HG03060 (cell line): ENCODE measurements at regions not wholly inside any gene's neighbourhood (a gene's known extent, or its start where the extent isn't known, plus 50 kb on each side); places are given as distances from the start of the nearest gene placed in this dataset.

Source experiments
- ATAC-seq: cut with Tn5 transposase; IDR thresholded peaks from one replicate; pipeline ENCODE4 v1.9.1; 2021; ENCODE audit warnings: low read depth, moderate number of reproducible peaks; ENCODE audit not compliant: unreplicated experiment

DNA sequence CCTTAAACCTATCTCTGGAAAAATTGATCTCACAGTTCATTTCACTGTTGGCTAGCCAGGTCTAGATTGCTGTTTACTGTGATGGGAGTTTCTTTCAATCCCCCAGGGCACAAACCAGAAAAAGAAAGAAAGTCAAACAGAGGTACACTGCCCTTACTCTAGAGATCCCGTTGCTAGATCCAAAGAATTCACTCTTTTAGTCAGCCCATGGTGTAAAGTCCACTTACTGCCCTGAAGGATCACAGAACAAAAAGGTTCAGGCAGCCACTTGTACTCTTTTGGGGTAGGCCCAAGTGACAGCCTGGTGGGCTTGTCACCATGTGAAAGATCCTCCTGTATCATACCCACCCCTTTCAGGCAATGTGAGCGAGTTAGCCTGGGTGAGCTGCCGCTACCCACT is 162.6 kb upstream of the CCDC179 start:
- no peak for ATAC-seq

DNA sequence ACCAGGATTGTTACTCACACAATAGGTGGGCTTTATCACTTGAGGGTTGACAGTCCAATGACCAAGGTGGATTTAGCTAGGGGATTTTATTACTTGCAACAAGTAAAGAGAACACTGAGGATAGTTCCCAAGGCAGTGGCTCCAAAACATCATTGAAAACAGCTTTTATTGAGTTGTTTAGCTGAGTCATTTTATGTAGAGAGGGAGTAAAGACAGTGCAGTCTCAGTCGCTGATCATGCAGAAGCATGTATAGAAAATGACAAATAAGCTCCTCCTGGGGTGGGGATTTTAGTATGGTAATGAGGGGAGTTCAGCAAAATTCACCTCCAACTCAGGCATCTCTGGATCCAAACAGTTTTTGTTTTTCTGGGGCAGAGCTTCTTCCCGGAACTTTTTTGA is 163.0 kb upstream of the CCDC179 start:
- ATAC-seq = no peak

DNA sequence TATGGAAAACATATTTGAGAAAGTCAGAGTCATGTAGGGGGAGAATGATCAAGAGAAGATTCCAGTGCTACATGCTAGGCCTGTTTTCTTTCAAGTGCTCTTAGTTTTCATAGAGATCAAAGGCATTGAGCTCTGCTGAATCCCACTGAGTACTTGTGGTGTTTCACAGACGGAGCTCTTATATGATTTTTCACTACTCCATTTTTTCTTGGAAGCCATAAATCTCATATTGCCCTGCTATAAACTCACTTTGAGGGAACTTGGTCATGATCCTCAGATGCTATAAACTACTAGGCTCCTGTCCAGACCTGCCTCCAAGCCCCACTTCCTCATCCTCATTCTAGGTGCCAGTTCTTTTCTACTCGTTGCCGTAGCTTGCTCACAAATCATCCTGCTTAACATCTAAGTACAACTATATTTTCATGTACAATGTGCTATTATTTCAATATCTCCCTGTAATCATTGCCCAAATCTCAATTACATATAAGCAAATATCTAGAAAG is 180.8 kb upstream of the CCDC179 start:
- no peak for ATAC-seq

DNA sequence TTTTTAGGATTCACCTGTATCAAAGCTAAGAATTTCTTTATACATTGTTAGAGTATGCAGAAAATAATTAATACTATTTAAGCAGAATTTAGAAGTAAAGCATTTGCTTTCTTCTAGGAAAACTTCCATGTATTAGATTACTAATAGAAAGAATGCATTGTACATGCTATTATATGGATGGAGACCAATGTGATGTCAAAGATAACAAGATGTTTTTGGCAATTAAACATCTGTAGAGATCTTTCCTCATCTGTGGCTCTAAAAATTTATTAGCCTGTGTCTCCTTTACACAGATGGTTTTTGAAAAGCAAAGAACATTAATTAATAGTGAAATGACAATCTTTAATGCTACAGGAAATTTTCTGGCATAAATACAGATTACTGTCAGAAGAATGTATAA is 198.4 kb upstream of the CCDC179 start:
- no peak for ATAC-seq

DNA sequence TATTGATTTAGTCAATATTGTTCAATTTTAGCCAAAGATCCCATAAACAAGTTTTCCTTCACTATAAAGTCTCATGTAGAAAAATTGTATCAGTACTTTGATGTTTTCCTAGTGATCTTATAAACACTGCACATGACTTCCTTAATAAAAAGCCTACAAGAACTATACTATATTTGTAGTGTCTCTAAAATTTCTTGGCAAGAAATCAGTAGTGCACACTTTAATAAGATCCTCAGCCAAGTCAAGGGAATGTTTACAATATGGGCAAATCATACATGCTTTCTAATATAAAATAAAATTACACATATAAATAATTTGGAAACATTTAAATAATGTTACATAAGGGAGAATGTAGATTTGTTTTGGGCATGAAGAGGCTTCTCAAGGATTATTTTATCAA is 203.0 kb upstream of the CCDC179 start:
- no peak for ATAC-seq

DNA sequence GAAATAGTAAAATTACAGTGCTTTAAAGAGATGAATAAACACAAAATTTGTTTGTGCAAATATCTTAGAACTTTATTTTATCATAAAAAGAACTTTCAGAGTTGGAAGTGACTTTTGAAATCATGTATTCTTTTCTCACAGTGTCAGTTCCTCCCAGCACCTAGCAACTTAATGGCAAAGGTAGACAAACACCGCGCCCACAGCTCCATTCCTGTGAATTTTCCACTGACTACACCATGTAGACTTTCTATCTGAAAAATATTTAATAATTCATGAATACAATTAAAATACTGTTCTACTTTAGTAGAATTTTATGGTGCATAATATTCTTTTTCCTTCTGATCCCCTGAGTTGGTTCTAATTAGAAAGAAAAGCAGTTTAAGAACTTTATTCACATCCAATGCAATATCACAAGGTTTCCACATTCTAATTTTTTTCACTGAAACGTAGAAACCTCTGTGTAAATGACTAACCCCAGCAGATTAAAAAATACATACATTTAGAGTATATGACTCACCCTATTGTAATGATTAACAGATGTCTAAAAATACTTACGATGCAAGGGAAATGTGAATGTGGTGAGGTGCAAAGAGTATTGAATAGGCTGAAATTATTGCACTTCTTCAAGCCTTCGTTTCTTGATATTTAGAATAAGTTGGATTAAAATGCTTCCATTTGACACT is 218.2 kb upstream of the CCDC179 start:
- peak; percentile 74 for ATAC-seq

DNA sequence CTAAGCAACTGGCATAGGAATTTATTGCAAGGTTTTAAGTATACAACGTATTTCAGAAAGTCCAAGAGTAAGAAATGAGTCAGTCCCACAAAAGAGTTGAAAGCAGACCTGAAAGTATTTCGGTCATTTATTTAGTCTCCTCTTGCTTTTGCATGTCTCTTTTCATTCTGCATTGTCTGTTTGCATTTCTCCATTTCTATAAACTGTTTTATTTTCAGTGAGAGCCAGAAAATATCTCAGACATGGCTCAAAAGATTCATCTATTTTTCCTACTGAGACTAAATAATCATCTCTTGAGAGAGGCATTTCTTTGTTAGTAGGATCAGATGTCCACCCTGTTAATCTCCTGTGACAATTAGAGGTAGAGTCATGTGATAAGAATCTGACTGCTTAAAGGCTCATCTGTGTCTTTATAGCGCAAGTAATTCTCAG is 219.1 kb upstream of the CCDC179 start:
- peak; percentile 66 for ATAC-seq

DNA sequence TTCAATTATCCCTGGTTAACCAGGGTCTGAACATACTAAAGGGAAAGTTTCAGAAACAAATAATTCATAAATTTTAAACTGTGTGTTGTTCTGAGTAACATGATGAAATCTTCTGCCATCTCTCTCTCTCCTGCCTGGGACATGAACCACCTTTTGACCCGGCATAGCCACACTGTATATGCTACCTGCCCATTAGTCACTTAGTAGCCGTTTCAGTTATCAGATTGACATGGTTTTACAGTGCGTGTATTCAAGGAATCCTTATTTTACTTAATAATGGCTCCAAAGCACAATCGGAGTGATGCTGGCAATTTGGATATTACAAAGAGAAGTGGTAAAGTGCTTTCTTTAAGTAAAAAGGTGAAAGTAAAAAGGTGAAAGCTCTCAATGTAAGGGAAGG is 227.1 kb upstream of the CCDC179 start:
- no peak for ATAC-seq

DNA sequence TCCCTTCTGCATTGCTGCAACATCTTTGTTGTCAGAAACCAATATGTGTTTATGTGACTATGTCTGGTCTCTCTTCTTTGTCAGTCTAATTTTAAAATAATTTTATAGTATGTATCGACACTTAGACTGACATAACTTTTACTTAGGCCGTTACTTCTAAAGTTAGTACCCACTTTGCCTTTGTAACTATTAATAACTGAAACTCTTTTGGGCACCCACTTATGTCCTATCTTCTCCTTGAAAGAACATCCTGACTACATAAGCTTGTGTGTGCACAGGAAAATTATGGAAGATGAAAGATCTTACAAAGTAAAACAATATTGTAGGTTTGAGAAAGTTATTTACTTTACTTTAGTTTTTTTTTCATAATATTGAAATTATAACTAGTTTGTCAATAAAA is 230.4 kb upstream of the CCDC179 start:
- no peak for ATAC-seq

DNA sequence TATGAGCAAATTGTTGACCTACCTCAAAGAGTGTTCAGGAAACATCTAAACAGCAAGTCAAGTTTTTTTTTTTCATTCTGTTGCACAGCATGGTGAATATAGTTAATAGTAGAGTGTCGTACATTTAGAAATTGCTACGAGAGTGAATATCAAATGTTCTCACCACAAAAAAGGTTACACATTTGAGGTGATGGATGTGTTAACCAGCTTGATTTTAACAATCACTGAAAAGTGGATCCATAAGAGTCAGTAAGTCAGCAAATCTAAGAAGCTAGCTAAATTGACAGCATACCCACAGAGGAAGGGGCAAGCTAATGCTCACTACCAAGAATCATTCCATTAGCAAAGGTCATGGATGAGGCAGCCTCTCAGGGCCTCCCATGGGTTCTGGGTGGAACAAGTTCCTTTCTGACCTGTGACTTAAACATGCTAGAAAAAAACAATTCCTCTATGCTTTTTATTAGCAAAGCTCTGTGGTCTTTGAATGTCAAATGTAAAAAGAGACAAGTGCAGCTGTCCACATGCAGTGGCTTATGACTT is 235.4 kb upstream of the CCDC179 start:
- no peak for ATAC-seq

DNA sequence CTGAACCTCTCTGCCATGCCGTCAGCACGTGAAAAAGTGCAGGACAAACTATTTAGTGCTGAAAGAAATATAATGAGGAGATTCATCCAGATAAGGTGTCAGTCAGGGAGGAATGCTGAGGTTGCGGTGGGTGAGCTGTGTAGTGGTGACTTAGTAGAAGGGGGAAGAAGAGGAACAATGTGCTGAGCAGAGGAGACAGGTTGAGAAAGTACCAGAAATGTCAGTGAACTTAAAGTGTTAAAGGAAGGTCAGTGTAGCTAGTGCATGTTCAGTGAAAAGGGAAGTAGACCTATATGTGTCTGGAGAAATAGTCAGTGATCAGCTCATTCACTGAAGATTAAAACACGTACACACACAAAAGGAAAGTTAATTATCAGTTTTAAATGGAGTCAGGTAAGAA is 237.6 kb upstream of the CCDC179 start:
- peak; percentile 54 for ATAC-seq

DNA sequence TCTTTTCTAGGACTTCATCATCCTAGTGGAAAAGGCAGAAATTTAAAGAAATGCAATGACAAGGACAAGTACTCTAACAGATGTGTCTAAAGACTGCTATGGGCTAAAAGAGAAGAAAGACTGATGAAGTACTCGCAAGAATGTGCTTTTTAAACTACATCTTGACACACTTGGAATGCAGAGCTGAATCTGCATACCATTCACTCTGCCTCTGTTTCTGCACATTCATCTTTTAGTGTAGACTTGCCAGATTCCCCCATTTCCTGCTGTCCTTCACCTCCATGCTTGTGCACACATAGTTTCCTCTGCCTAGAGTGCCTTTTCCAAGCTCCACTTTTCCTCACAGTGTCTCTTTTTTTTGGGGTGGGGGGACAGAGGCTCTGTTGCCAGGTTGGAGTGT is 239.0 kb upstream of the CCDC179 start:
- no peak for ATAC-seq

DNA sequence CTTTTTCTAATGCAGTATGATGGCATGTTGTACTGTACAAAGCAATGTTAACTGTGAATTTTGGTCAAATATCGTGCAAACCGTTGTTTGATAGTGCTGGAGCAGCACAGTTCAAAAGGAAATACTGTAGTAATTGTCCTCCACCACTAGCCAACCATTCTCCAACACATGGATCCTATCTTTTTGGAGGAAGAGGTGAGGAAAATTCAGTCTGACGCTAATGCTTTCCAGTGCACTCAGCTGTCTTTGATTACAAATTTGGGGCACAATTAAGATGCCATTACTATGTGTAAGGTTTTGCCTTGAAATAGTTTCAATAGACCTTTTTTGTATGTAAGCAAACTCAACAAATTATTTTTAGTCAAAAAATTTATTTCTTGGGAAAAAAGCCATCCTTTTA is 240.5 kb upstream of the CCDC179 start:
- no peak for ATAC-seq

DNA sequence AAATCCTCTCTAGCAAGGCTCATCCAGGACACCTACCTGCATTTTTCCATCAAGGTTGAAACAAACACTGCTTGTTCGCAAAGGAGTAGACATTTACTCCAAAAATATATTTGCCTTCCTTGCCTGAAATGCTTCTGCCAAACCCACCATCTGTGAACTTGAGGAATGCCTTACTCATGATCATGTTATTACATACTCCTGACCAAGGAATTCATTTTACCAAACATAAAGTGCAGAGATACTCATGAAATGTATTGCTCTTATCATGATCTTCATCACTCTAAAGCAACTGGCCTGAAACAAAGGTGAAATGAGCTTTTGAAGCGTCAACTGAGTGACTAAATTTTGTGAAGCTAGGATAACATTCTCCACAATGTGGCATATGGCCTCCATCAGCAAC is 243.1 kb upstream of the CCDC179 start:
- no peak for ATAC-seq

DNA sequence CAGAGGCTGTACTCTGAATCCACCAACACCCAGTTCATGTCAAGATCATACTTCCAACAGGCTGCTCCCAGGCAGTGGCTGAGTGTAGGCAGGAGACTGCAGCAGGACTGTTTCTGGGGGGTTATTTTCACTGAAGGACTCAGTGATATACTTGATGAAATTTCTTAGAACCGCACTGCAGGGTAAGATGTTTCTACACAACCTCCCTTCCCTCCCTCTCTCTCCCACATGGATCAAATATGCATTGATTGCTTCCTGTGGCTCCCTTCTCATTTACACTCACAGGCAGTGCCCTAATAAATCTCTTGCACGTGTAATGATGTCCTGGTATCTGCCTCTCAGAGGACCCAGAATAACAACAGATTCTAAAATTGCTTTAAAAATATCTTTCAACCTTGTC is 251.3 kb upstream of the CCDC179 start:
- ATAC-seq = no peak

DNA sequence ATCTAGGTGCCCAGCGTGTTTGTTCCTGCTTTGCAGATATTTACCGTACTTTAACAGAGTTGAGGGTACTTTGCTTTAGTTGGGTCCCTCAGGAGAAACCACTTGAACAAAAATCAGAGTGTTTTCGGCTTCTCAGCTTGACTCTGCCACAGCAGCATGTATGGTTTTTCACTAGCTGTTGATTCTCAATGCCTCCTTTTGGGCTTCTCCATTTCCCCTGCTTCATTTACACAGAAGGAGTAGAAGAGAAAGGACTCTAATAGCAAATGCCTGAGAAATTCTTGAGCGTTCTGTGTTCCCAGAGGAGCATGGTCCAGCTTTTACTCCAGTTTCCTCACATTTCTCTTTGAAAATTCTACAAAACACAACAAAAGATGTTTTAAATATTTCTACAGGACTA is 252.1 kb upstream of the CCDC179 start:
- ATAC-seq = no peak

DNA sequence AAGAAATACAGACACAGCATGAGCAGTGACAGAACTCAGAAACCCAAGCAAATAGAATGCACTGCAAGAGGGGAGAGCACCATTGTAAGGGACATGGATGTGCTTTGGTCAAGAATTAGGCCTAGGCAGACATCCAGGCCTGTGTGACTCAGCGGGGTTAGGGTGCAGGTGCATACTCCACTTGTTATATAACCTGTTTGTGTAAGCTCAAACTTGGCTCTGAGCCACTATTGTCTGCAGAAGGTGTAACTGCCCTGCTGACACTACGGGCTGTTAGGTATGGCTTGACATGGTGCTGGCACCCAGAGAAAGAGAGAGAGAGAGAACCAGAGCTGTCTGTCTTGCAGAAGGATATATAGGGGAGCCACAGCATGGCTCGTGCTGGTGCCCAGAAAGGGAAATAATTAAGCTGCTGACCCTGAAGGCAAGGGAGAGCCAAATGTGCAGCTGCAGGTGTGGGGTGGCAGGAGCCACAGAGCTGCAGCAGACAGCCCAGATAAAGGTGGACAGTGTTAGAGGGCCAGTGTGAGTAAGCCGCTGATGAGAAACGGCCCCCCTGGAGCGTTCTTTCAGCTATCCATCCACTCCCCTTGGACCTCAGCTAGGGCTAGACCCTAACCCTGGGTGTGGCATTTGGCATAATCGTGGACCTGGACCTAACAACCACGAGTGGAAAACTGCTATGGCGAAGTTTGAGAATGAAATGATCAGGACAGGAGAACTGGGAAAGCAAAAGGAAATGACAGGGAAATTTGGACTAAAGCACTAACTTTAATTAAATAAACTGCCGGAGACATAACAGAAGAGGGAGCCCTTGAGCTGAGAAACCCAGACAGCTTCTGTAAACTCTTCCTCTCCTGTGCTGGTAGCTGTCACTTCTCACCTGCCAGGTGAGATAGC is 253.0 kb upstream of the CCDC179 start:
- ATAC-seq = no peak

DNA sequence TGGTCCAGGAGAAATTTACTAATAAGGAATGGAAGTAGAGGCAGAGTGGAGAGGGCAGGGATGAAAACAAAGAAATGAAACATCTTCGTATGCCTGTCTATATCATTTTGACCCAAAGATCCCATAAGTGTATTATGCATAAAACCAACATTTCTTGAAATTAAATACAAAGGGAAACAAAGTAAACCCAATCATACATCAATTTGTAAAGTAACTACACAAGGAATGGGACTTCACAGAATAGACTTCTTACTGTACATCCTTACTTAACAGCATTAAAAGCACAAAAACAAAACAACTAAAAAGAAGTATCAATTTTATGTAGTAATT is 253.6 kb upstream of the CCDC179 start:
- no peak for ATAC-seq

DNA sequence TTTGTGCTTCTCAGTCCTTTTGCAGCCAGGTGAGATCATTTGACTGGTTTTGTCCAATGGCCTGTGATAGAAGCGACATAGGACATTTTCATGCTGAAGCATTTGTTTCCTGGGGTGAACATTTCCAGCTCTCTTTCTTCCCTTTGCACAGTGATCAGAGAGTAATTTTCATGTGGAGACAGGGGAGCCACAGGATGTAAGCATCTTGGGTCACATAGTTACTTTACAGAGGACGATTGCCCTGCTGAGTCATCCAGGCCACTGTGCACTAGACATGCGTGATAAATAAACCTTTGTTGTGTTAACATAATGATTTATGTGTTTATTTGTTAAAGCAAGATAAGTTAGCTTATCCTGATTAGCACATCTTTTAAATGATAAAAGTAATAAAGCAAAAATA is 263.5 kb upstream of the CCDC179 start:
- no peak for ATAC-seq

DNA sequence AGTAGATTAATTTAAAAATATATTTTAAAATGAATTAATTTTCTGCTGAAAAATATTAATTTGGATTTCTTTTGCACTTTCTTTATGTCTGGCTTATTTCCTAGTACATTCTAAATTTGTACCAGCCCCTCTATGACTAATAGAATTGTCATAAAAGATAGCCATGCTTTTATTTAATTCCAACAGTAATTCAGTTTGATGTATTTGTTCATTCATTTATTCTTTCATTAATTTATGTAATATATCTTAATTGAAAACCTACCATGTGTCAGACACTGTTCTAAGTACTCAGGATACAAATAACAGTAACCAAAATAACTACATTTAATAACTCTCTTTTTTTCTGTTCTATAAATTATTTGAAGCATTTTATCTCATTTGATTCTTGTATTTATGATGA is 264.0 kb upstream of the CCDC179 start:
- no peak for ATAC-seq

DNA sequence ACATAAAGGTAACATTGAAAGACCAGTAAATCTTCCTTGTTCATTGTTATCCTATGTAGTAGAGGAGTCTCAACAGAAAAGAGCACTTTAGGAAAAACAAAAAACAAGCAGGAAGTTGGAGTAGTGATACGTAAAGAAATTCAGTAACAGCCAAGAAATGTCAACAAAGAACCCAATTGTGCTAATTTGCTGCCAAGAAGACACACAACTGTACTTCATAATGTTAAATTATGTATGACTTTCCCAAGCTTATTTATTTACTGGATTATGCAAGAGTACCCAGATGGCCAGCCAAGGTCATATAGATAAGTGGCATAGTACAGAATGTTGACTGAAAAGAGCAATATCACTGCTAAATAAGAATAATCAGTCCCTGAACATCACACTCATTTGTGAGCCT is 264.7 kb upstream of the CCDC179 start:
- ATAC-seq = no peak

DNA sequence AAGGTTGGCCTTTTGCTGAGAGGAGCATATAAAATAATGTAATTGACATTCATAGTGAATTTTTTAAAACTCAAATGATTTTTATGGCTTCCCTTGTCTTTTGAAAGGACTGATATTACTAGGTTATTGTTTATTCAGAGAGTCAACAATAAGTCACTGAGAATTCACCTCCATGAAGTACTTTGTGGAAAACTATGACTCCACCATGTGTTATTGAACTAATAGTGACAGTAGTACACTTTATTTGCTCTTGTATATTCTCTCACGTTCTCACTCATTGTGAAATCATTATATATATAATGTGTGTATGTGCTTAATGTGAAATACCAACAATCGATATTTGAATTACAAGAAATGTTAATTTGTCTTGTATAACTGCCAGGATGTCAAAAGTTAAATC is 267.4 kb upstream of the CCDC179 start:
- ATAC-seq = no peak
